GM21360 (cell line): ENCODE measurements at regions not wholly inside any gene's neighbourhood (a gene's known extent, or its start where the extent isn't known, plus 50 kb on each side); places are given as distances from the start of the nearest gene placed in this dataset.

ENCODE experiments used
- ATAC-seq: cut with Tn5 transposase; IDR thresholded peaks from one replicate; pipeline ENCODE4 v1.9.1; 2021; ENCODE audit warnings: mild to moderate bottlenecking, moderate library complexity; ENCODE audit not compliant: unreplicated experiment

GRCh38 chr6:138004430-138005287, 102.6 kb downstream of the PERP start:
- ATAC-seq: no peak

- ATAC-seq: no peak
Measured at GRCh38 chr6:138005846-138006245, 101.4 kb downstream of the PERP start.

GRCh38 chr6:138007014-138007472, 100.2 kb downstream of the PERP start:
- ATAC-seq: no peak

- no peak for ATAC-seq
Measured at GRCh38 chr6:138008791-138009190, 98.4 kb downstream of the PERP start.

GRCh38 chr6:138011413-138011812, 95.8 kb downstream of the PERP start:
- no peak for ATAC-seq

GRCh38 chr6:138012682-138013081, 94.5 kb downstream of the PERP start:
- ATAC-seq: no peak

GRCh38 chr6:138013959-138014358, 93.3 kb downstream of the PERP start:
- ATAC-seq: no peak

GRCh38 chr6:138017166-138017757, 90.0 kb downstream of the PERP start:
- ATAC-seq: no peak

- no peak for ATAC-seq
Measured at GRCh38 chr6:138018297-138018696, 88.9 kb downstream of the PERP start.

- ATAC-seq: no peak
Measured at GRCh38 chr6:138025528-138025978, 81.7 kb downstream of the PERP start.

- ATAC-seq: no peak
Measured at GRCh38 chr6:138026342-138026741, 80.9 kb downstream of the PERP start.

GRCh38 chr6:138028893-138029292, 78.3 kb downstream of the PERP start:
- no peak for ATAC-seq

- no peak for ATAC-seq
Measured at GRCh38 chr6:138030872-138031271, 76.3 kb downstream of the PERP start.

GRCh38 chr6:138031417-138031816, 75.8 kb downstream of the PERP start:
- no peak for ATAC-seq

GRCh38 chr6:138031850-138032249, 75.4 kb downstream of the PERP start:
- no peak for ATAC-seq

GRCh38 chr6:138032571-138032970, 74.6 kb downstream of the PERP start:
- ATAC-seq: no peak

GRCh38 chr6:138034229-138034628, 73.0 kb downstream of the PERP start:
- ATAC-seq: no peak

GRCh38 chr6:138035070-138035469, 72.1 kb downstream of the PERP start:
- ATAC-seq: no peak

- no peak for ATAC-seq
Measured at GRCh38 chr6:138036111-138036510, 71.1 kb downstream of the PERP start.

- no peak for ATAC-seq
Measured at GRCh38 chr6:138037009-138037504, 70.2 kb downstream of the PERP start.

GRCh38 chr6:138038142-138038870, 68.9 kb downstream of the PERP start:
- no peak for ATAC-seq
